Calu3 (cell line): ENCODE measurements at regions not wholly inside any gene's neighbourhood (a gene's known extent, or its start where the extent isn't known, plus 50 kb on each side); places are given as distances from the start of the nearest gene placed in this dataset.

ENCODE experiments used
- BruUV-seq: library from RNA; stranded (reverse); fragments of 400-500 nt; replicated peaks from 2 replicates; lab custom pipeline; 2021; lab: Mats Ljungman, UMichigan
- CTCF ChIA-PET: fragments of 300-600 bp; sonication (Branson Sonifier 250); formaldehyde crosslinking; loops from one replicate; lab custom pipeline; 2022; ENCODE audit warnings: antibody characterized with exemption; lab: Charles Lee
- DNase-seq: peaks from one replicate; pipeline ENCODE4 v3.0.0; 2022
- H3K27ac Mint-ChIP-seq: one replicate; pipeline ENCODE4 v1.8.0; 2022; ENCODE audit warnings: mixed read lengths; ENCODE audit not compliant: unreplicated experiment
- H3K27me3 Mint-ChIP-seq: one replicate; pipeline ENCODE4 v1.8.0; 2022; ENCODE audit warnings: mixed read lengths; ENCODE audit not compliant: unreplicated experiment
- H3K36me3 Mint-ChIP-seq: one replicate; pipeline ENCODE4 v1.8.0; 2022; ENCODE audit warnings: mild to moderate bottlenecking, moderate library complexity, mixed read lengths; ENCODE audit not compliant: insufficient read depth, unreplicated experiment
- H3K4me1 Mint-ChIP-seq: one replicate; pipeline ENCODE4 v1.8.0; 2022; ENCODE audit warnings: mild to moderate bottlenecking, low read depth, mixed read lengths; ENCODE audit not compliant: unreplicated experiment
- H3K4me3 Mint-ChIP-seq: one replicate; pipeline ENCODE4 v1.8.0; 2022; ENCODE audit warnings: mild to moderate bottlenecking, low read depth, moderate library complexity, mixed read lengths; ENCODE audit not compliant: unreplicated experiment
- H3K9me3 Mint-ChIP-seq: one replicate; pipeline ENCODE4 v1.8.0; 2022; ENCODE audit warnings: low read depth, mixed read lengths; ENCODE audit not compliant: unreplicated experiment
- CTCF ChIP-seq: fragments of 200-600 bp; IDR thresholded peaks from one replicate; pipeline ENCODE4 v1.8.0; 2022; ENCODE audit warnings: antibody characterized with exemption; ENCODE audit not compliant: unreplicated experiment
- intact Hi-C: fragments of 100-400 bp; cut with micrococcal nuclease; formaldehyde crosslinking; loops from one replicate; pipeline ENCODE4 v1.10.0; 2022; ENCODE audit not compliant: unreplicated experiment

- no peaks in the 10 kb centered on the region for H3K27me3 Mint-ChIP-seq
Measured at GRCh38 chr20:21994203-21994602, 288.7 kb downstream of the PAX1 start.

GRCh38 chr20:21982559-21982958 lies 277.1 kb downstream of the PAX1 start:
- Mint-ChIP-seq H3K9me3 (peaks cover 5% of the 10 kb centered on the region), H3K4me3 (no peak overlapping the region), H3K36me3 (no peaks in the 10 kb centered on the region), H3K27ac (no peak overlapping the region), H3K4me1 (no peaks in the 10 kb centered on the region), H3K27me3 (no peaks in the 10 kb centered on the region)
- CTCF ChIA-PET: no interaction called here
- intact Hi-C loops: no loop called here
- no peak for DNase-seq
- BruUV-seq: no TSS peak
- no peak for TF ChIP-seq CTCF

More at GRCh38 chr20:21994203-21994602, 288.7 kb downstream of the PAX1 start:
- Mint-ChIP-seq H3K4me3 (no peak overlapping the region), H3K36me3 (no peaks in the 10 kb centered on the region), H3K9me3 (no peaks in the 10 kb centered on the region), H3K4me1 (no peaks in the 10 kb centered on the region), H3K27ac (no peak overlapping the region)
- CTCF ChIA-PET: no interaction called here
- no peak for TF ChIP-seq CTCF
- DNase-seq: no peak
- BruUV-seq: no TSS peak
- intact Hi-C loops: no loop called here

GRCh38 chr20:21981597-21982344 lies 276.3 kb downstream of the PAX1 start:
- no peak for TF ChIP-seq CTCF
- BruUV-seq: no TSS peak
- intact Hi-C loops: no loop called here
- Mint-ChIP-seq H3K36me3 (no peaks in the 10 kb centered on the region), H3K4me1 (no peaks in the 10 kb centered on the region), H3K27ac (no peak overlapping the region), H3K4me3 (no peak overlapping the region), H3K27me3 (no peaks in the 10 kb centered on the region), H3K9me3 (peaks cover 7% of the 10 kb centered on the region)
- DNase-seq: no peak
- CTCF ChIA-PET: no interaction called here

- no peak for TF ChIP-seq CTCF
- no peaks in the 10 kb centered on the region for H3K36me3 Mint-ChIP-seq
- intact Hi-C loops: no loop called here
- DNase-seq: no peak
- no peaks in the 10 kb centered on the region for H3K27me3 Mint-ChIP-seq
- H3K4me1 Mint-ChIP-seq: no peaks in the 10 kb centered on the region
- no peak overlapping the region for H3K4me3 Mint-ChIP-seq
- CTCF ChIA-PET: no interaction called here
- BruUV-seq: no TSS peak
- no peak overlapping the region for H3K27ac Mint-ChIP-seq
- peaks cover 7% of the 10 kb centered on the region for H3K9me3 Mint-ChIP-seq
Measured at GRCh38 chr20:21981179-21981578, 275.7 kb downstream of the PAX1 start.
